Upper lobe of left lung (tissue), 4 donors: ENCODE measurements at regions not wholly inside any gene's neighbourhood (a gene's known extent, or its start where the extent isn't known, plus 50 kb on each side); places are given as distances from the start of the nearest gene placed in this dataset.

ENCODE experiments used
- EP300 ChIP-seq, 4 donors: sonication (generic); formaldehyde crosslinking; IDR thresholded peaks; one replicate each; pipeline ENCODE4 v1.5.1; 2017; ENCODE audit warnings: antibody characterized with exemption in 4 of 4, control low read depth in 2 of 4
- POLR2A ChIP-seq, 4 donors: fragments of 450-650 bp; IDR thresholded peaks; one replicate each; pipeline ENCODE4 v1.5.1; 2016 to 2017; ENCODE audit warnings: antibody characterized with exemption in 4 of 4, mild to moderate bottlenecking in 2 of 4
- POLR2AphosphoS5 ChIP-seq, 2 donors: sonication (generic); formaldehyde crosslinking; IDR thresholded peaks; one replicate each; pipeline ENCODE4 v1.5.1; 2017; ENCODE audit warnings: antibody characterized with exemption in 2 of 2
- TF ChIP-seq, protein P1 (sequence below), 6 experiments: fragments of 450-650 bp in 4 of 6; fragments of 200-600 bp in 2 of 6; sonication (generic) in 2 of 6; IDR thresholded peaks; one replicate each; pipeline ENCODE4 v1.5.1; 2016 to 2019; ENCODE audit warnings: antibody characterized with exemption in 6 of 6

DNA sequence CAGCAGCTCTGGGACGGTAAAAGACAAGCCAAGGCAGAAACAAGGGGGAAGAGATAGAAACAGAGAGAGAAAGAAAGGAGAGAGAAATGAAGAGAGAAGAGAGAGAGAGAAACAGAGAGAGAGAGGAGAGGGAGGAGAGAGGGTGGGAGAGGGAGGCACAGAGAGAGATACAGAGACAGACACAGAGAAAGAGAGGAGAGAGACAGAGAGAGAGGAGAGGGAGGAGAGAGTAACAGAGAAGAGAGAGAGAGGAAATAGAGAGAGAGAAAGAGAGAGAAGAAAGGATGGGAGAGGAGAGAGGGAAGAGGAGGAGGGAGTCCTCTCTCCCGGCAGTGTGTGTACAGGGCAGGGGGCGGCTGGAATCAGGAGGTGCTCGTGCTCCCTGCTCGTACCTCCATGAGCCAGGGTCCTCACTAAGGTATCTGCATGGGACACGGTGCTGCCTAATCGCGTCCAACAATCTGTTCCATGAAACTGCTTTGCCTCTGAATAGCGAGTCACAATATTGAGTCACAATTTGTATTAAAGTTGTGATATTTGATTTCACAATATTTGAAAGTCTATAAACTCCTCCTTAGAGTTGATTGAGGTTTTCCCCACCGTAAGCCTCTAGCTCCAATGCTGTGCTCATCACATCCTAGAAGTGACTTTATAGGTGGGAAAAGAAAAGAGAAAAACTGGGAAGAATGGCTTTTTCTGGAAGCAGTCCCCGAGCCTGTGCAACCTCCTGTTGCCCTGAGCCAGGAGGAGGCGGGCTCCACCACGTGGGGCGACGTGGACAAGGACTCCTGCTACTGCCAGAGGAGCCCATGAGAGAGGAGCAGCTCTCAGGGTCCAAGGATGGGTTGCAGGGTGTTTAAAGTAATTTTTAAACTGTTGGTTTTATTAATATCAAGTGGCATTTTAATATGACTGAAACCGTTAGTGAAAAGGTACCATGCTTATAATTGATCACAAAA lies 81.7 kb upstream of the ARHGEF7 start:
- TF ChIP-seq POLR2A (IDR thresholded peaks at IDR 0.05): no peak
- TF ChIP-seq, protein P1, sequence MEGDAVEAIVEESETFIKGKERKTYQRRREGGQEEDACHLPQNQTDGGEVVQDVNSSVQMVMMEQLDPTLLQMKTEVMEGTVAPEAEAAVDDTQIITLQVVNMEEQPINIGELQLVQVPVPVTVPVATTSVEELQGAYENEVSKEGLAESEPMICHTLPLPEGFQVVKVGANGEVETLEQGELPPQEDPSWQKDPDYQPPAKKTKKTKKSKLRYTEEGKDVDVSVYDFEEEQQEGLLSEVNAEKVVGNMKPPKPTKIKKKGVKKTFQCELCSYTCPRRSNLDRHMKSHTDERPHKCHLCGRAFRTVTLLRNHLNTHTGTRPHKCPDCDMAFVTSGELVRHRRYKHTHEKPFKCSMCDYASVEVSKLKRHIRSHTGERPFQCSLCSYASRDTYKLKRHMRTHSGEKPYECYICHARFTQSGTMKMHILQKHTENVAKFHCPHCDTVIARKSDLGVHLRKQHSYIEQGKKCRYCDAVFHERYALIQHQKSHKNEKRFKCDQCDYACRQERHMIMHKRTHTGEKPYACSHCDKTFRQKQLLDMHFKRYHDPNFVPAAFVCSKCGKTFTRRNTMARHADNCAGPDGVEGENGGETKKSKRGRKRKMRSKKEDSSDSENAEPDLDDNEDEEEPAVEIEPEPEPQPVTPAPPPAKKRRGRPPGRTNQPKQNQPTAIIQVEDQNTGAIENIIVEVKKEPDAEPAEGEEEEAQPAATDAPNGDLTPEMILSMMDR (IDR thresholded peaks at IDR 0.05): no peak
- no peak for TF ChIP-seq EP300 (IDR thresholded peaks at IDR 0.05)
- no peak for TF ChIP-seq POLR2AphosphoS5 (IDR thresholded peaks at IDR 0.05)
